GM12892 (cell line): ENCODE measurements at regions not wholly inside any gene's neighbourhood (a gene's known extent, or its start where the extent isn't known, plus 50 kb on each side); places are given as distances from the start of the nearest gene placed in this dataset.

Source experiments
- POLR2A ChIP-seq: IDR thresholded peaks from 2 replicates; pipeline ENCODE4 v1.6.1; 2011; ENCODE audit warnings: low read depth, low read length, control low read depth
- POLR2AphosphoS5 ChIP-seq: IDR thresholded peaks from 2 replicates; pipeline ENCODE4 v1.6.1; 2011; ENCODE audit warnings: low read depth, low read length, control low read depth
- TAF1 ChIP-seq: IDR thresholded peaks from 2 replicates; pipeline ENCODE4 v1.6.1; 2011; ENCODE audit warnings: low read depth, mild to moderate bottlenecking, control low read depth, low read length, borderline replicate concordance

- no peak for TF ChIP-seq POLR2A
- TF ChIP-seq POLR2AphosphoS5 = no peak
- no peak for TF ChIP-seq TAF1
Observed at GRCh38 chr15:87597346-87598052, 659.0 kb downstream of the NTRK3 start.
